ENCODE measurements at regions not wholly inside any gene's neighbourhood (a gene's known extent, or its start where the extent isn't known, plus 50 kb on each side); places are given as distances from the start of the nearest gene placed in this dataset.

DNA sequence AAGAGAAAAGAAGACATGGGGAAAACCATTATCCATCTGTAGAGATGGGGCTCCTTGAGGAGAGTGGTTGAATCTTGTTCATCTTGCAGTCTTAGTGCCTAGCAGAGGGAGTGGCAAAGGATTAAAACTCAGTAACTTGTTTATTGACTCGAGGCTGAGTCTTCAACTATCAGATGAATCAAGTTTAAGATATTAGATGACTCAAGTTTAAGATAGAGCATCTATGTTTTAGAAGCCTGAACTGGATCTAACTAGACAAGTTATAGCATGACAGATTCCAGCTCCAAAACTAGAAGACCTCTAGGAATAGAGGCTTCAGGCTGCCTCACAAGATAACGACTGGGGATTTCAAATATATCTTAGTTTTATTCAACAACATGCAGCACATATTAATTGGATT, 2277.2 kb upstream of the WWC1 start:
- no peak for TF ChIP-seq POLR2AphosphoS5 (IDR thresholded peaks at IDR 0.05)
- TF ChIP-seq EP300 (conservative IDR thresholded peaks at IDR 0.05; ENCODE audit: poor library complexity, severe bottlenecking) = no peak
- TF ChIP-seq EZH2 (IDR thresholded peaks at IDR 0.05; ENCODE audit: borderline replicate concordance, insufficient read depth, low read length, poor library complexity, severe bottlenecking) = no peak
- TF ChIP-seq, protein P1, sequence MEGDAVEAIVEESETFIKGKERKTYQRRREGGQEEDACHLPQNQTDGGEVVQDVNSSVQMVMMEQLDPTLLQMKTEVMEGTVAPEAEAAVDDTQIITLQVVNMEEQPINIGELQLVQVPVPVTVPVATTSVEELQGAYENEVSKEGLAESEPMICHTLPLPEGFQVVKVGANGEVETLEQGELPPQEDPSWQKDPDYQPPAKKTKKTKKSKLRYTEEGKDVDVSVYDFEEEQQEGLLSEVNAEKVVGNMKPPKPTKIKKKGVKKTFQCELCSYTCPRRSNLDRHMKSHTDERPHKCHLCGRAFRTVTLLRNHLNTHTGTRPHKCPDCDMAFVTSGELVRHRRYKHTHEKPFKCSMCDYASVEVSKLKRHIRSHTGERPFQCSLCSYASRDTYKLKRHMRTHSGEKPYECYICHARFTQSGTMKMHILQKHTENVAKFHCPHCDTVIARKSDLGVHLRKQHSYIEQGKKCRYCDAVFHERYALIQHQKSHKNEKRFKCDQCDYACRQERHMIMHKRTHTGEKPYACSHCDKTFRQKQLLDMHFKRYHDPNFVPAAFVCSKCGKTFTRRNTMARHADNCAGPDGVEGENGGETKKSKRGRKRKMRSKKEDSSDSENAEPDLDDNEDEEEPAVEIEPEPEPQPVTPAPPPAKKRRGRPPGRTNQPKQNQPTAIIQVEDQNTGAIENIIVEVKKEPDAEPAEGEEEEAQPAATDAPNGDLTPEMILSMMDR (IDR thresholded peaks at IDR 0.05; ENCODE audit: poor library complexity, severe bottlenecking) = no peak
- no peak for TF ChIP-seq SMC3 (conservative IDR thresholded peaks at IDR 0.05; ENCODE audit: poor library complexity)
- TF ChIP-seq RAD21 (conservative IDR thresholded peaks at IDR 0.05) = no peak
- TF ChIP-seq REST (IDR thresholded peaks at IDR 0.05; ENCODE audit: borderline replicate concordance) = no peak
